ENCODE measurements at regions not wholly inside any gene's neighbourhood (a gene's known extent, or its start where the extent isn't known, plus 50 kb on each side); places are given as distances from the start of the nearest gene placed in this dataset.

DNA sequence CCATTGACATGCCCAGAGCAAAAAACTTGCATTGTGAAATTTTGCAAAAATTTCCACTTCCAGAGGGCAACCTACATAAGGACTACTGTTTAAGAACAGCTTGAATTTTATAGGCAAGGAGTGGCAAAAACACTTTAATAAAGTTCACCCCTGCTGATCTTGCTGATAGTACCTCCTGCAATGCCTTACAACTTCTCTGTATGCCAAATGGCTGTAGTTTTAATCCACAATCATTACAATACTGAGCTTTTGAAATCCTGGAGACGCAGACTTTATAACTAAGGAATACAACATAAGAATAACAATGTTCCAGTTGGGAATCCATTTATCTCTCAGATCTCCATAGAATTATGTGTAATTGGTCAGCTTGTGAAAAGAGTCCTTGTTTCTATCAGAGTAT lies 247.5 kb downstream of the KCNJ3 start:
- Mint-ChIP-seq H3K9me3 (ENCODE audit: unreplicated experiment) (no peaks in the 10 kb centered on the region), H3K36me3 (ENCODE audit: low read depth, unreplicated experiment) (no peaks in the 10 kb centered on the region), H3K4me1 (ENCODE audit: unreplicated experiment) (peaks cover 12% of the 10 kb centered on the region), H3K4me3 (ENCODE audit: unreplicated experiment) (no peak overlapping the region), H3K27me3 (ENCODE audit: unreplicated experiment) (no peaks in the 10 kb centered on the region), H3K27ac (ENCODE audit: unreplicated experiment) (no peak overlapping the region)
- TF ChIP-seq, protein P1, sequence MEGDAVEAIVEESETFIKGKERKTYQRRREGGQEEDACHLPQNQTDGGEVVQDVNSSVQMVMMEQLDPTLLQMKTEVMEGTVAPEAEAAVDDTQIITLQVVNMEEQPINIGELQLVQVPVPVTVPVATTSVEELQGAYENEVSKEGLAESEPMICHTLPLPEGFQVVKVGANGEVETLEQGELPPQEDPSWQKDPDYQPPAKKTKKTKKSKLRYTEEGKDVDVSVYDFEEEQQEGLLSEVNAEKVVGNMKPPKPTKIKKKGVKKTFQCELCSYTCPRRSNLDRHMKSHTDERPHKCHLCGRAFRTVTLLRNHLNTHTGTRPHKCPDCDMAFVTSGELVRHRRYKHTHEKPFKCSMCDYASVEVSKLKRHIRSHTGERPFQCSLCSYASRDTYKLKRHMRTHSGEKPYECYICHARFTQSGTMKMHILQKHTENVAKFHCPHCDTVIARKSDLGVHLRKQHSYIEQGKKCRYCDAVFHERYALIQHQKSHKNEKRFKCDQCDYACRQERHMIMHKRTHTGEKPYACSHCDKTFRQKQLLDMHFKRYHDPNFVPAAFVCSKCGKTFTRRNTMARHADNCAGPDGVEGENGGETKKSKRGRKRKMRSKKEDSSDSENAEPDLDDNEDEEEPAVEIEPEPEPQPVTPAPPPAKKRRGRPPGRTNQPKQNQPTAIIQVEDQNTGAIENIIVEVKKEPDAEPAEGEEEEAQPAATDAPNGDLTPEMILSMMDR (IDR thresholded peaks at IDR 0.05; ENCODE audit: unreplicated experiment): no peak
- DNase-seq (ENCODE audit: low spot score): no peak

DNA sequence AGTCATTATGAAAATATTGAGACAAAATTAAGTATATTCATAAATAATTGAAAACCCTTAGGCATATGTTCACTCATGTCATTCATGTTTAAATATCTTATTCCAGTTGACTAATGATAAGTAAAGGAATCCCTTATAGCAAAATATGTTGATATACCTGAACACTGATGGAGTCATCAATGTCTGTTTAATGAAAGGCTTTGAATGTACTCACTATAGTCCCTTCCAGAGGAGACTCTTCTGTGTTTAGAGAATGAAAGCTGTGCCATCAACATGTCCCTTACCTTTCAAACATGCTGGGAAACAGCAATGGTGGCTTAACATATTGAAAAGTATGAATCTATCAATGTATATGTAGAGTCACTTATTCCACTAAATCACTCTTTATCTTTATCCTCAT lies 242.9 kb downstream of the KCNJ3 start:
- TF ChIP-seq, protein P1 (IDR thresholded peaks at IDR 0.05; ENCODE audit: unreplicated experiment): no peak
- no peak overlapping the region for H3K27ac Mint-ChIP-seq (ENCODE audit: unreplicated experiment)
- no peaks in the 10 kb centered on the region for H3K27me3 Mint-ChIP-seq (ENCODE audit: unreplicated experiment)
- DNase-seq (ENCODE audit: low spot score): no peak
- no peaks in the 10 kb centered on the region for H3K36me3 Mint-ChIP-seq (ENCODE audit: low read depth, unreplicated experiment)
- no peak overlapping the region for H3K4me3 Mint-ChIP-seq (ENCODE audit: unreplicated experiment)
- no peaks in the 10 kb centered on the region for H3K9me3 Mint-ChIP-seq (ENCODE audit: unreplicated experiment)
- H3K4me1 Mint-ChIP-seq (ENCODE audit: unreplicated experiment): peaks cover 12% of the 10 kb centered on the region

DNA sequence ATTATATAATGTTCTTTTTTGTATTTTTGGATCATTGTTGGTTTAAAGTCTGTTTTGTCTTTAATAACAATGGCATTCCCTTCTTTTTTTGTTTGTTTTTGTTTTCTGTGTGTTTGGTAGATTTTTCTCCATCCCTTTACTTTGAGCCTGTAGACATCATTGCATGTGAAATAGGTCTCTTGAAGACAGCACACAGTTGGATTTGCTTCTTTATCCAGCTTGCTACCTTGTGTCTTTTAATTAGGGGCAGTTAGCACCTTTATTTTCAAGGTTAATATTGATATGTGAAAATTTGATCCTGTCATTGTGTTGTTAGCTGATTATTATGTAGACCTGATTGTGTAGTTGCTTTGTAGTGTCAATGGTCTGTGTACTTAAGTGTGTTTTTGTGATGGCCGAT lies 235.7 kb downstream of the KCNJ3 start:
- no peak overlapping the region for H3K27ac Mint-ChIP-seq (ENCODE audit: unreplicated experiment)
- H3K4me1 Mint-ChIP-seq (ENCODE audit: unreplicated experiment): no peaks in the 10 kb centered on the region
- TF ChIP-seq, protein P1 (IDR thresholded peaks at IDR 0.05; ENCODE audit: unreplicated experiment): no peak
- no peaks in the 10 kb centered on the region for H3K36me3 Mint-ChIP-seq (ENCODE audit: low read depth, unreplicated experiment)
- no peak for DNase-seq (ENCODE audit: low spot score)
- no peaks in the 10 kb centered on the region for H3K9me3 Mint-ChIP-seq (ENCODE audit: unreplicated experiment)
- no peak overlapping the region for H3K4me3 Mint-ChIP-seq (ENCODE audit: unreplicated experiment)
- H3K27me3 Mint-ChIP-seq (ENCODE audit: unreplicated experiment): no peaks in the 10 kb centered on the region

DNA sequence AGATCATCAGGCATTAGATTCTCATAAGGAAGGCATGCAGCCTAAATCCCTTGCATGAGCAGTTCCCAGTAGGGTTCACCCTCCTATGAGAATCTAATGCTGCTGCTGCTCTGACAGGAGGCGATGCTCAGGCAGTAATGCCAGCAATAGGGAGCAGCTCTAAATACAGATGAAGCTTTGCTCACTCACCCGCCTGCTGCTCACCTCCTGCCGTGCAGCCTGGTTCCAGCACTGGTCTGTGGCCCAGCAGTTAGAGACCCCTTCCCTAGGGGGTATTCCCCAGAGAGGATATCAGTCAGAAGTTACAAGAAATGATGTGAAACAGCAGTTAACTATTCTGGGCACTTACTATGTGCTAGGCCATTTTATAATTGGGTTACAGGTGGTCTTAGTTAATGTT lies 226.0 kb downstream of the KCNJ3 start:
- Mint-ChIP-seq H3K27me3 (ENCODE audit: unreplicated experiment) (no peaks in the 10 kb centered on the region), H3K36me3 (ENCODE audit: low read depth, unreplicated experiment) (no peaks in the 10 kb centered on the region), H3K9me3 (ENCODE audit: unreplicated experiment) (no peaks in the 10 kb centered on the region), H3K27ac (ENCODE audit: unreplicated experiment) (no peak overlapping the region), H3K4me3 (ENCODE audit: unreplicated experiment) (no peak overlapping the region), H3K4me1 (ENCODE audit: unreplicated experiment) (no peaks in the 10 kb centered on the region)
- TF ChIP-seq, protein P1 (IDR thresholded peaks at IDR 0.05; ENCODE audit: unreplicated experiment): no peak
- DNase-seq (ENCODE audit: low spot score): no peak

DNA sequence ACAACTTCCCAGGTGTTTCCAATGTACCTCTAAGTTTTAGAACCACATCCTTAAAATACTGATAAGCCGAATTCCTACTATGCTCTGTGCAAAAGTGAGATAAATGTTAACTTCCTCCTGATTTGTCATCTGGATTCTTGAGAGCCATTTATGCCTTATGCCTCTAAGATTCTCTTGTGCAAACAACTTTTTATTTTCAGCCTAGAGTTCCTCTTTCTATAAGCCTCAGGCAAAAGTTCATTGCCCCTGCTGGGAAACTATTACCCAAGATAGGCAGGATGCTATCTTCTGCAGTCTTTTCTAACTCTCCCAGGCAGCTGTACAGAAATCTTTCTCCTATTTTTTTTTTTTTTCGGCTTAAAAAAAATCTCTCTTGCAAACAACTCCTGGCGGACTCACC lies 216.1 kb downstream of the KCNJ3 start:
- H3K9me3 Mint-ChIP-seq (ENCODE audit: unreplicated experiment): no peaks in the 10 kb centered on the region
- TF ChIP-seq, protein P1 (IDR thresholded peaks at IDR 0.05; ENCODE audit: unreplicated experiment): no peak
- H3K4me1 Mint-ChIP-seq (ENCODE audit: unreplicated experiment): peaks cover 16% of the 10 kb centered on the region
- DNase-seq (ENCODE audit: low spot score): no peak
- H3K4me3 Mint-ChIP-seq (ENCODE audit: unreplicated experiment): no peak overlapping the region
- no peaks in the 10 kb centered on the region for H3K36me3 Mint-ChIP-seq (ENCODE audit: low read depth, unreplicated experiment)
- H3K27me3 Mint-ChIP-seq (ENCODE audit: unreplicated experiment): no peaks in the 10 kb centered on the region
- H3K27ac Mint-ChIP-seq (ENCODE audit: unreplicated experiment): no peak overlapping the region
